Right lobe of liver (tissue), 6 donors: ENCODE measurements at regions not wholly inside any gene's neighbourhood (a gene's known extent, or its start where the extent isn't known, plus 50 kb on each side); places are given as distances from the start of the nearest gene placed in this dataset.

Experiments used
- ATAC-seq, 4 donors: fragments of 200-7000 bp; cut with Tn5 transposase; one replicate each; pipeline ENCODE4 v1.9.1; 2020; ENCODE audit warnings: mild to moderate bottlenecking in 4 of 4, moderate library complexity in 4 of 4
- DNase-seq, 3 donors: peaks; one replicate each; pipeline ENCODE4 v3.0.0-alpha.2; 2020
- H3K27ac ChIP-seq, 3 donors: fragments of 200-600 bp; one replicate each; pipeline ENCODE4 v1.8.0; 2022
- H3K27me3 ChIP-seq, 2 donors: fragments of 200-600 bp; one replicate each; pipeline ENCODE4 v1.8.0; 2022
- H3K36me3 ChIP-seq, 4 donors: fragments of 200-600 bp; sonication (generic) in 1 of 4; one replicate each; pipeline versions ENCODE4 v1.5.1 to v1.8.0; 2017 to 2022; ENCODE audit warnings: control low read depth in 1 of 4
- H3K4me1 ChIP-seq, 4 donors: fragments of 200-600 bp; sonication (generic) in 1 of 4; one replicate each; pipeline versions ENCODE4 v1.5.1 to v1.8.0; 2017 to 2022; ENCODE audit warnings: control low read depth in 1 of 4
- H3K4me3 ChIP-seq, 3 donors: fragments of 200-600 bp; one replicate each; pipeline ENCODE4 v1.8.0; 2022
- H3K9me3 ChIP-seq, 4 donors: fragments of 200-600 bp; sonication (generic) in 1 of 4; one replicate each; pipeline versions ENCODE4 v1.5.1 to v1.8.0; 2017 to 2022; ENCODE audit warnings: control low read depth in 1 of 4
- CTCF ChIP-seq, 4 donors: fragments of 200-600 bp in 3 of 4; fragments of 450-650 bp in 1 of 4; IDR thresholded peaks; one replicate each; pipeline versions ENCODE4 v1.5.1 to v1.8.0; 2016 to 2022; ENCODE audit warnings: antibody characterized with exemption in 4 of 4, mild to moderate bottlenecking in 2 of 4
- POLR2A ChIP-seq: fragments of 450-650 bp; IDR thresholded peaks from one replicate; pipeline ENCODE4 v1.6.1; 2017; ENCODE audit warnings: antibody characterized with exemption, mild to moderate bottlenecking
- WGBS: methylation state at CpG from one replicate; pipeline ENCODE4 v1.1.6; 2018; ENCODE audit warnings: low coverage, low lambda C conversion rate; ENCODE audit not compliant: insufficient coverage; ENCODE audit errors: missing lambda C conversion rate; 5-methylcytosine and 5-hydroxymethylcytosine counted together
- intact Hi-C, 2 donors: fragments of 100-400 bp; cut with DNase I; formaldehyde crosslinking; loops; one replicate each; pipeline versions ENCODE4 v1.11.2 to v1.14.1; 2022
- donor health status: DM: no; HTN: yes; CAD: no.
- donor health status: DM: no; HTN: no; CAD: no.
- donor health status: DM: no; HTN: no; CAD: no.
- donor health status: DM: no; HTN: yes; CAD: no.
- donor health status: DM: no; HTN: yes; CAD: no.

DNA sequence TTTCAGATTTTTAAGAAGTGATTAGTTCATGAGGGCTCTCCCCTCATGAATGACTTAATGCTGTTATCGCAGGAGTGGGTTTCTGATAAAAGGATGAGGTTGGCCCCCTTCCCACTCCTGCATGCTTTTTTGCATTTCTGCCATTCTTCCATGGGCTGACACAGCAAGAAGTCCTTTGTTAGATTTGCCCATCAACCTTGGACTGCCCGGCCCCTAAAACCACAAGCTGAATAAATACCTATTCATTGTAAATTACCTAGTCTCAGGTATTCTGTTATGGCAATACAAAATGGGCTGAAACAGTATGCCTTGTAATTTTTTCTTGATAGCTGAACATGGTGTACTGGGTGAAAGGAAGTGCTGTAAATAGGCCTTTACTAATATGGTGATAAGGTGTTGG, 72.7 kb upstream of the DPH5 start:
- H3K4me3 ChIP-seq, result no peak overlapping the region
- H3K27me3 ChIP-seq, result no peaks in the 10 kb centered on the region
- DNase-seq (no peak), ATAC-seq (no peak)
- H3K4me1 ChIP-seq, result no peaks in the 10 kb centered on the region
- intact Hi-C loops, result no loop called here
- no peak overlapping the region for H3K27ac ChIP-seq
- no peaks in the 10 kb centered on the region for H3K36me3 ChIP-seq
- TF ChIP-seq POLR2A (no peak), CTCF (IDR thresholded peaks at IDR 0.05) (no peak)
- 90% methylated on average over 1 of the region's 2 CpGs for WGBS
- H3K9me3 ChIP-seq, result no peaks in the 10 kb centered on the region

- H3K36me3 ChIP-seq, result peaks cover 0 to 2% (median 0%) of the 10 kb centered on the region in 4 donors
- H3K4me1 ChIP-seq, result no peaks in the 10 kb centered on the region
- ATAC-seq (no peak), DNase-seq (no peak)
- no peak overlapping the region for H3K27ac ChIP-seq
- WGBS, result 86% methylated on average over 2 of the region's 2 CpGs
- no peaks in the 10 kb centered on the region for H3K27me3 ChIP-seq
- intact Hi-C loops, result no loop called here
- H3K4me3 ChIP-seq, result no peak overlapping the region
- TF ChIP-seq CTCF (IDR thresholded peaks at IDR 0.05), result no peak
- no peak for TF ChIP-seq POLR2A
- no peaks in the 10 kb centered on the region for H3K9me3 ChIP-seq
These were observed 64.2 kb upstream of the DPH5 start for GRCh38 chr1:101089613-101090338.

GRCh38 chr1:101088431-101088830, 62.8 kb upstream of the DPH5 start:
- TF ChIP-seq CTCF (IDR thresholded peaks at IDR 0.05) (no peak), POLR2A (no peak)
- no peaks in the 10 kb centered on the region for H3K27me3 ChIP-seq
- H3K27ac ChIP-seq, result no peak overlapping the region
- intact Hi-C loops, result no loop called here
- no peaks in the 10 kb centered on the region for H3K9me3 ChIP-seq
- 86% methylated on average over 1 of the region's 1 CpG for WGBS
- ATAC-seq (no peak), DNase-seq (no peak)
- no peaks in the 10 kb centered on the region for H3K4me1 ChIP-seq
- H3K4me3 ChIP-seq, result no peak overlapping the region
- peaks cover 0 to 2% (median 0%) of the 10 kb centered on the region in 4 donors for H3K36me3 ChIP-seq

DNA sequence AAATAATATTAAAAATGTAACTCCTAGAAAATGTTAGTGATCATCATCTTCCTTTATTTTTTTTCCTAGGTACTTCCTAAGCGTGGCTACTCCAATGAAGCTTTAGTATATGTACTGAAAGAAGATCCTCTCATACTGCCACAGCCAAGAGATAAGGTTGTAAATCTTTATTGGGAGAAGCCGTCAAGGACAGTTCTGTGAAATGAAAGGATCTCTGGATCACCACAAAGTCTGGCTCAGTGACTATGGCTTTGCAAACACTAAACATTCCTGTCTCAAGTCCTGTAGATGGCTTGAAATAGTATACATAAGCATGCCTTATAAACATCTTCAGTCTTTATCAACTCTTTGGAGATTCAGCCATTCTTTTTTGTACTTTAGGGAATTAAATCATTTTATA, 61.2 kb upstream of the DPH5 start:
- H3K9me3 ChIP-seq, result no peaks in the 10 kb centered on the region
- H3K4me3 ChIP-seq, result no peak overlapping the region
- WGBS, result 68% methylated on average over 2 of the region's 2 CpGs
- no peak for DNase-seq
- no peaks in the 10 kb centered on the region for H3K4me1 ChIP-seq
- peaks cover 0 to 2% (median 0%) of the 10 kb centered on the region in 4 donors for H3K36me3 ChIP-seq
- H3K27me3 ChIP-seq, result no peaks in the 10 kb centered on the region
- ATAC-seq, result no peak
- intact Hi-C loops, result no loop called here
- TF ChIP-seq CTCF (IDR thresholded peaks at IDR 0.05) (no peak), POLR2A (no peak)
- H3K27ac ChIP-seq, result no peak overlapping the region
